GM23338 (cell line): ENCODE measurements at regions not wholly inside any gene's neighbourhood (a gene's known extent, or its start where the extent isn't known, plus 50 kb on each side); places are given as distances from the start of the nearest gene placed in this dataset.

ENCODE experiments used
- ATAC-seq: fragments of 200-7000 bp; cut with Tn5 transposase; 3 replicates; pipeline ENCODE4 v1.9.1; 2020
- DNase-seq: peaks from one replicate; pipeline ENCODE4 v3.0.0-alpha.2; 2015; ENCODE audit warnings: low spot score
- H2AFZ ChIP-seq: fragments of 200-600 bp; sonication (generic); 2 replicates; pipeline ENCODE4 v1.8.0; 2016; ENCODE audit warnings: antibody characterized with exemption, mild to moderate bottlenecking, moderate library complexity
- H3F3A ChIP-seq: fragments of 200-600 bp; sonication (generic); replicated peaks from 2 replicates; pipeline ENCODE4 v1.8.0; 2017; ENCODE audit warnings: antibody characterized with exemption, mixed run types, low read depth
- H3K27ac ChIP-seq: fragments of 200-600 bp; sonication (generic); 2 replicates; pipeline ENCODE4 v1.6.1; 2016; ENCODE audit warnings: low read depth
- H3K27me3 ChIP-seq: fragments of 200-600 bp; sonication (generic); 2 replicates; pipeline ENCODE4 v1.8.0; 2016; ENCODE audit warnings: mild to moderate bottlenecking, mixed run types, moderate library complexity; ENCODE audit not compliant: insufficient read depth
- H3K36me3 ChIP-seq: fragments of 200-600 bp; sonication (generic); 2 replicates; pipeline ENCODE4 v1.8.0; 2016; ENCODE audit warnings: mild to moderate bottlenecking; ENCODE audit not compliant: insufficient read depth
- H3K4me1 ChIP-seq: fragments of 200-600 bp; sonication (generic); 2 replicates; pipeline ENCODE4 v1.8.0; 2016; ENCODE audit warnings: mild to moderate bottlenecking, moderate library complexity; ENCODE audit not compliant: insufficient read depth
- H3K4me2 ChIP-seq: fragments of 200-600 bp; sonication (generic); 2 replicates; pipeline ENCODE4 v1.7.1; 2017; ENCODE audit warnings: mixed run types
- H3K4me3 ChIP-seq: fragments of 200-600 bp; sonication (generic); 2 replicates; pipeline ENCODE4 v1.6.1; 2016; ENCODE audit warnings: mixed run types
- H3K79me2 ChIP-seq: fragments of 200-600 bp; sonication (generic); replicated peaks from 2 replicates; pipeline ENCODE4 v1.8.0; 2017; ENCODE audit warnings: mild to moderate bottlenecking; ENCODE audit not compliant: insufficient read depth
- H3K9me2 ChIP-seq: fragments of 200-600 bp; sonication (generic); 2 replicates; pipeline ENCODE4 v1.8.0; 2017; ENCODE audit not compliant: insufficient read depth
- H4K20me1 ChIP-seq: fragments of 200-600 bp; sonication (generic); replicated peaks from 2 replicates; pipeline ENCODE4 v1.8.0; 2017; ENCODE audit warnings: mild to moderate bottlenecking; ENCODE audit not compliant: insufficient read depth
- H3K27ac Mint-ChIP-seq: 2 replicates; pipeline ENCODE4 v1.8.0; 2020; ENCODE audit warnings: inconsistent platforms, mild to moderate bottlenecking, moderate library complexity, mixed read lengths
- H3K27me3 Mint-ChIP-seq: 3 replicates; pipeline ENCODE4 v1.8.0; 2022; ENCODE audit warnings: low read depth, mild to moderate bottlenecking, moderate library complexity, mixed read lengths, inconsistent platforms; ENCODE audit not compliant: insufficient read depth, poor library complexity
- H3K36me3 Mint-ChIP-seq: 3 replicates; pipeline ENCODE4 v1.8.0; 2021; ENCODE audit warnings: low read depth, mild to moderate bottlenecking, inconsistent platforms, moderate library complexity, mixed read lengths
- H3K4me1 Mint-ChIP-seq: 3 replicates; pipeline ENCODE4 v1.8.0; 2020; ENCODE audit warnings: mild to moderate bottlenecking, inconsistent platforms, mixed read lengths
- H3K4me3 Mint-ChIP-seq: 3 replicates; pipeline ENCODE4 v1.8.0; 2021; ENCODE audit warnings: moderate library complexity, mild to moderate bottlenecking, inconsistent platforms, mixed read lengths
- H3K9me3 Mint-ChIP-seq: 3 replicates; pipeline ENCODE4 v1.8.0; 2020; ENCODE audit warnings: moderate library complexity, mild to moderate bottlenecking, inconsistent platforms, mixed read lengths
- CREB1 ChIP-seq: fragments of 250-450 bp; sonication (Bioruptor Pico); IDR thresholded peaks from 2 replicates; pipeline ENCODE4 v1.5.0; 2020; ENCODE audit warnings: low read depth, mild to moderate bottlenecking, moderate library complexity
- ETS1 ChIP-seq: IDR thresholded peaks from 2 replicates; pipeline ENCODE4 v1.6.1; 2016; ENCODE audit warnings: antibody characterized with exemption
- EZH2 ChIP-seq: fragments of 200-600 bp; sonication (generic); IDR thresholded peaks from one replicate; pipeline ENCODE4 v1.8.0; 2017; ENCODE audit warnings: antibody characterized with exemption, mild to moderate bottlenecking, low read depth; ENCODE audit not compliant: unreplicated experiment
- EZH2phosphoT487 ChIP-seq: fragments of 200-600 bp; sonication (generic); IDR thresholded peaks from one replicate; pipeline ENCODE4 v1.8.1; 2018; ENCODE audit warnings: antibody characterized with exemption; ENCODE audit not compliant: unreplicated experiment
- NANOG ChIP-seq: IDR thresholded peaks from 2 replicates; pipeline ENCODE4 v1.6.1; 2016; ENCODE audit warnings: antibody characterized with exemption, borderline replicate concordance
- POLR2AphosphoS5 ChIP-seq: IDR thresholded peaks from 2 replicates; pipeline ENCODE4 v1.6.1; 2016; ENCODE audit warnings: antibody characterized with exemption, low read depth
- REST ChIP-seq: IDR thresholded peaks from one replicate; pipeline ENCODE4 v1.6.1; 2018; ENCODE audit warnings: antibody characterized with exemption; ENCODE audit not compliant: unreplicated experiment
- ZNF114 ChIP-seq: fragments of 250-450 bp; sonication (Bioruptor Pico); IDR thresholded peaks from 2 replicates; pipeline ENCODE4 v1.5.0; 2020; ENCODE audit warnings: mild to moderate bottlenecking, moderate library complexity
- ZNF331 ChIP-seq: fragments of 250-450 bp; sonication (Bioruptor Pico); IDR thresholded peaks from 2 replicates; pipeline ENCODE4 v1.5.0; 2020; ENCODE audit warnings: low read depth, mild to moderate bottlenecking, moderate library complexity
- ZNF462 ChIP-seq: fragments of 250-450 bp; sonication (Bioruptor Pico); IDR thresholded peaks from 2 replicates; pipeline ENCODE4 v1.5.0; 2020; ENCODE audit warnings: mild to moderate bottlenecking, moderate library complexity

- TF ChIP-seq REST = no peak
- TF ChIP-seq ZNF114 (CRISPR knock-in tag) = no peak
- no peak for TF ChIP-seq EZH2phosphoT487
- no peak for TF ChIP-seq ZNF331 (CRISPR knock-in tag)
Measured at GRCh38 chr5:6926491-6927038, 213.3 kb downstream of the TENT4A start (continued).

- H3K4me1 ChIP-seq = no peaks in the 10 kb centered on the region
Measured at GRCh38 chr5:6936031-6936430, 222.8 kb downstream of the TENT4A start.

More at GRCh38 chr5:6936031-6936430, 222.8 kb downstream of the TENT4A start:
- no peak for DNase-seq
- no peak overlapping the region for H3K4me2 ChIP-seq
- Mint-ChIP-seq H3K27me3 (no peaks in the 10 kb centered on the region), H3K36me3 (no peaks in the 10 kb centered on the region), H3K27ac (no peak overlapping the region), H3K4me3 (no peak overlapping the region), H3K4me1 (no peaks in the 10 kb centered on the region), H3K9me3 (no peaks in the 10 kb centered on the region)
- H3K79me2 ChIP-seq = no peaks in the 10 kb centered on the region
- no peak overlapping the region for H2AFZ ChIP-seq
- no peaks in the 10 kb centered on the region for H3K27me3 ChIP-seq
- TF ChIP-seq ZNF462 (CRISPR knock-in tag) (no peak), CREB1 (no peak), EZH2phosphoT487 (no peak), NANOG (no peak), EZH2 (no peak), ETS1 (no peak), POLR2AphosphoS5 (no peak)
- ATAC-seq = no peak
- H3K9me2 ChIP-seq = no peaks in the 10 kb centered on the region
- H3F3A ChIP-seq = no peaks in the 10 kb centered on the region
- no peak overlapping the region for H3K27ac ChIP-seq
- no peaks in the 10 kb centered on the region for H3K36me3 ChIP-seq
- H3K4me3 ChIP-seq = no peak overlapping the region
- no peaks in the 10 kb centered on the region for H4K20me1 ChIP-seq
